IMR-90 (cell line): ENCODE measurements at regions not wholly inside any gene's neighbourhood (a gene's known extent, or its start where the extent isn't known, plus 50 kb on each side); places are given as distances from the start of the nearest gene placed in this dataset.

ENCODE experiments used
- ATAC-seq: fragments of 200-7000 bp; cut with Tn5 transposase; 2 replicates; pipeline ENCODE4 v1.9.1; 2020; ENCODE audit warnings: low read depth, mild to moderate bottlenecking, moderate library complexity
- BruUV-seq: library from RNA; stranded (reverse); fragments of 400-500 nt; replicated peaks from 2 replicates; lab custom pipeline; 2021; lab: Mats Ljungman, UMichigan
- CTCF ChIA-PET: fragments of 300-600 bp; formaldehyde crosslinking; extraction: SDS; loops from one replicate; lab custom pipeline; 2021; ENCODE audit warnings: antibody characterized with exemption; lab: Yijun Ruan, JAX
- POLR2A ChIA-PET: fragments of 300-600 bp; sonication (Branson Sonifier 250); formaldehyde crosslinking; loops from one replicate; lab custom pipeline; 2022; ENCODE audit warnings: antibody characterized with exemption; ENCODE audit not compliant: unreplicated experiment; lab: Charles Lee
- DNase-seq: peaks from one replicate; pipeline ENCODE4 v3.0.0; 2013
- H2AFZ ChIP-seq: replicated peaks from 2 replicates; pipeline ENCODE3; 2013; ENCODE audit warnings: low read length, mild to moderate bottlenecking; ENCODE audit not compliant: poor library complexity
- H2AK5ac ChIP-seq: 2 replicates; pipeline ENCODE4 v1.6.1; 2013; ENCODE audit warnings: low read depth, low read length, inconsistent platforms
- H2AK9ac ChIP-seq: replicated peaks from 2 replicates; pipeline ENCODE3; 2013; ENCODE audit warnings: mild to moderate bottlenecking, low read depth, low read length, moderate library complexity; ENCODE audit not compliant: poor library complexity
- H2BK120ac ChIP-seq: 2 replicates; pipeline ENCODE4 v1.6.1; 2013; ENCODE audit warnings: low read depth, low read length, inconsistent platforms
- H2BK15ac ChIP-seq: 3 replicates; pipeline ENCODE4 v1.6.1; 2013; ENCODE audit warnings: low read depth, low read length, inconsistent platforms
- H2BK20ac ChIP-seq: 2 replicates; pipeline ENCODE4 v1.6.1; 2013; ENCODE audit warnings: low read depth, mild to moderate bottlenecking, inconsistent platforms, low read length, moderate library complexity
- H2BK5ac ChIP-seq: 2 replicates; pipeline ENCODE4 v1.6.1; 2013; ENCODE audit warnings: mild to moderate bottlenecking, low read depth, low read length, inconsistent platforms; ENCODE audit not compliant: poor library complexity, severe bottlenecking
- H3K14ac ChIP-seq: replicated peaks from 2 replicates; pipeline ENCODE4 v1.6.1; 2013; ENCODE audit warnings: low read depth, low read length, inconsistent platforms
- H3K18ac ChIP-seq: 2 replicates; pipeline ENCODE4 v1.6.1; 2013; ENCODE audit warnings: low read depth, low read length, control low read depth
- H3K23ac ChIP-seq: 2 replicates; pipeline ENCODE4 v1.6.1; 2013; ENCODE audit warnings: low read depth, low read length, inconsistent platforms
- H3K27ac ChIP-seq: 2 replicates; pipeline ENCODE4 v1.5.1; 2013; ENCODE audit warnings: mild to moderate bottlenecking, control low read depth, low read length; ENCODE audit not compliant: insufficient read depth
- H3K27me3 ChIP-seq: 2 replicates; pipeline ENCODE4 v1.6.1; 2013; ENCODE audit warnings: low read length; ENCODE audit not compliant: control insufficient read depth, insufficient read depth
- H3K36me3 ChIP-seq: 2 replicates; pipeline ENCODE4 v1.6.1; 2013; ENCODE audit warnings: low read length, mixed read lengths; ENCODE audit not compliant: control insufficient read depth, insufficient read depth
- H3K4ac ChIP-seq: 2 replicates; pipeline ENCODE4 v1.6.1; 2013; ENCODE audit warnings: low read depth, low read length, inconsistent platforms
- H3K4me1 ChIP-seq: 2 replicates; pipeline ENCODE4 v1.6.1; 2013; ENCODE audit warnings: low read length, mixed read lengths; ENCODE audit not compliant: control insufficient read depth, insufficient read depth
- H3K4me2 ChIP-seq: 2 replicates; pipeline ENCODE4 v1.6.1; 2013; ENCODE audit warnings: low read depth, mild to moderate bottlenecking, control low read depth, low read length, moderate library complexity
- H3K4me3 ChIP-seq: 2 replicates; pipeline ENCODE4 v1.5.1; 2013; ENCODE audit warnings: low read depth, mild to moderate bottlenecking, control low read depth, low read length, moderate library complexity; ENCODE audit not compliant: insufficient read depth
- H3K56ac ChIP-seq: 2 replicates; pipeline ENCODE4 v1.6.1; 2013; ENCODE audit warnings: low read length, inconsistent platforms; ENCODE audit not compliant: insufficient read depth; ENCODE audit errors: extremely low read depth
- H3K79me1 ChIP-seq, 2 experiments: 2 replicates each; pipeline ENCODE4 v1.6.1; 2013; ENCODE audit warnings: low read length in 2 of 2, inconsistent platforms in 1 of 2, low read depth in 1 of 2
- H3K9ac ChIP-seq: 2 replicates; pipeline ENCODE4 v1.6.1; 2013; ENCODE audit warnings: low read depth, low read length, control low read depth
- H3K9me1 ChIP-seq: 2 replicates; pipeline ENCODE4 v1.6.1; 2013; ENCODE audit warnings: low read length, inconsistent platforms; ENCODE audit not compliant: insufficient read depth
- H3K9me3 ChIP-seq: 2 replicates; pipeline ENCODE4 v1.6.1; 2013; ENCODE audit warnings: low read length; ENCODE audit not compliant: control insufficient read depth, insufficient read depth
- H4K20me1 ChIP-seq: 2 replicates; pipeline ENCODE4 v1.6.1; 2013; ENCODE audit warnings: low read length, inconsistent platforms; ENCODE audit not compliant: insufficient read depth
- H4K5ac ChIP-seq: 2 replicates; pipeline ENCODE4 v1.6.1; 2013; ENCODE audit warnings: mild to moderate bottlenecking, low read depth, low read length, control low read depth
- H4K8ac ChIP-seq, 2 experiments: 2 replicates each; pipeline ENCODE4 v1.6.1; 2013; ENCODE audit warnings: low read depth in 2 of 2, low read length in 2 of 2, control low read depth in 1 of 2, inconsistent platforms in 1 of 2
- H4K91ac ChIP-seq: 2 replicates; pipeline ENCODE4 v1.6.1; 2013; ENCODE audit warnings: low read depth, low read length, inconsistent platforms; ENCODE audit not compliant: insufficient read depth
- BHLHE40 ChIP-seq: fragments of 150-350 bp; IDR thresholded peaks from 2 replicates; pipeline ENCODE4 v1.6.1; 2016; ENCODE audit warnings: mild to moderate bottlenecking, low read depth, low read length
- CEBPB ChIP-seq: IDR thresholded peaks from 2 replicates; pipeline ENCODE4 v1.6.1; 2012; ENCODE audit warnings: low read depth, low read length, improper control_type of control experiment
- CHD1 ChIP-seq: IDR thresholded peaks from 2 replicates; pipeline ENCODE4 v1.6.1; 2012; ENCODE audit warnings: low read depth, low read length, improper control_type of control experiment
- FOS ChIP-seq: fragments of 150-350 bp; IDR thresholded peaks from 2 replicates; pipeline ENCODE4 v1.6.1; 2016; ENCODE audit warnings: low read depth, low read length
- MAFK ChIP-seq: IDR thresholded peaks from 2 replicates; pipeline ENCODE4 v1.6.1; 2012; ENCODE audit warnings: low read depth, low read length, improper control_type of control experiment
- MAZ ChIP-seq: IDR thresholded peaks from 2 replicates; pipeline ENCODE4 v1.6.1; 2012; ENCODE audit warnings: low read depth, mild to moderate bottlenecking, low read length, improper control_type of control experiment, moderate library complexity, borderline replicate concordance
- MXI1 ChIP-seq: IDR thresholded peaks from 2 replicates; pipeline ENCODE4 v1.6.1; 2012; ENCODE audit warnings: low read depth, mild to moderate bottlenecking, low read length, moderate library complexity, borderline replicate concordance
- NFE2L2 ChIP-seq: fragments of 150-350 bp; IDR thresholded peaks from 2 replicates; pipeline ENCODE4 v1.6.1; 2016; ENCODE audit warnings: low read depth, mild to moderate bottlenecking, low read length
- RAD21 ChIP-seq: IDR thresholded peaks from 2 replicates; pipeline ENCODE4 v1.6.1; 2012; ENCODE audit warnings: low read length, improper control_type of control experiment
- RCOR1 ChIP-seq: IDR thresholded peaks from 2 replicates; pipeline ENCODE4 v1.6.1; 2012; ENCODE audit warnings: mild to moderate bottlenecking, low read length, improper control_type of control experiment; ENCODE audit not compliant: insufficient replicate concordance
- RFX5 ChIP-seq: IDR thresholded peaks from 2 replicates; pipeline ENCODE4 v1.8.0; 2012; ENCODE audit warnings: low read depth, mild to moderate bottlenecking, low read length, moderate library complexity
- WGBS, 2 experiments: methylation state at CpG; one replicate each; pipeline versions ENCODE4 v1.1.5 to v1.1.7; 2013; ENCODE audit warnings: missing lambda C conversion rate in 2 of 2; ENCODE audit not compliant: insufficient read length in 1 of 2; ENCODE audit errors: extremely low coverage in 2 of 2; 5-methylcytosine and 5-hydroxymethylcytosine counted together
- dilution Hi-C: fragments of 300-500 bp; cut with HindIII; formaldehyde crosslinking; loops from one replicate; pipeline ENCODE4 v1.14.3; 2018; ENCODE audit warnings: low sequenced_read_pairs; ENCODE audit not compliant: unreplicated experiment
- in situ Hi-C: fragments of 300-500 bp; cut with MboI; formaldehyde crosslinking; loops from 3 replicates; pipeline ENCODE4 v1.14.3; 2019; ENCODE audit warnings: low sequenced_read_pairs, inconsistent platforms, mixed read lengths
- intact Hi-C: fragments of 100-400 bp; cut with micrococcal nuclease; formaldehyde crosslinking; loops from 2 replicates; pipeline ENCODE4 v1.10.0; 2022
- TF ChIP-seq, protein P1 (sequence below): conservative IDR thresholded peaks from 2 replicates; pipeline ENCODE4 v1.5.1; 2012; ENCODE audit warnings: mild to moderate bottlenecking, low read depth, low read length, improper control_type of control experiment
- TF ChIP-seq, protein P2 (sequence below): fragments of 150-350 bp; IDR thresholded peaks from 2 replicates; pipeline ENCODE4 v1.6.1; 2017; ENCODE audit warnings: mild to moderate bottlenecking, antibody characterized with exemption, low read length, low read depth

GRCh38 chr10:131812736-131813604 is 87.8 kb upstream of the PPP2R2D start:
- TF ChIP-seq, protein P1, sequence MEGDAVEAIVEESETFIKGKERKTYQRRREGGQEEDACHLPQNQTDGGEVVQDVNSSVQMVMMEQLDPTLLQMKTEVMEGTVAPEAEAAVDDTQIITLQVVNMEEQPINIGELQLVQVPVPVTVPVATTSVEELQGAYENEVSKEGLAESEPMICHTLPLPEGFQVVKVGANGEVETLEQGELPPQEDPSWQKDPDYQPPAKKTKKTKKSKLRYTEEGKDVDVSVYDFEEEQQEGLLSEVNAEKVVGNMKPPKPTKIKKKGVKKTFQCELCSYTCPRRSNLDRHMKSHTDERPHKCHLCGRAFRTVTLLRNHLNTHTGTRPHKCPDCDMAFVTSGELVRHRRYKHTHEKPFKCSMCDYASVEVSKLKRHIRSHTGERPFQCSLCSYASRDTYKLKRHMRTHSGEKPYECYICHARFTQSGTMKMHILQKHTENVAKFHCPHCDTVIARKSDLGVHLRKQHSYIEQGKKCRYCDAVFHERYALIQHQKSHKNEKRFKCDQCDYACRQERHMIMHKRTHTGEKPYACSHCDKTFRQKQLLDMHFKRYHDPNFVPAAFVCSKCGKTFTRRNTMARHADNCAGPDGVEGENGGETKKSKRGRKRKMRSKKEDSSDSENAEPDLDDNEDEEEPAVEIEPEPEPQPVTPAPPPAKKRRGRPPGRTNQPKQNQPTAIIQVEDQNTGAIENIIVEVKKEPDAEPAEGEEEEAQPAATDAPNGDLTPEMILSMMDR: no peak
- TF ChIP-seq, protein P2, sequence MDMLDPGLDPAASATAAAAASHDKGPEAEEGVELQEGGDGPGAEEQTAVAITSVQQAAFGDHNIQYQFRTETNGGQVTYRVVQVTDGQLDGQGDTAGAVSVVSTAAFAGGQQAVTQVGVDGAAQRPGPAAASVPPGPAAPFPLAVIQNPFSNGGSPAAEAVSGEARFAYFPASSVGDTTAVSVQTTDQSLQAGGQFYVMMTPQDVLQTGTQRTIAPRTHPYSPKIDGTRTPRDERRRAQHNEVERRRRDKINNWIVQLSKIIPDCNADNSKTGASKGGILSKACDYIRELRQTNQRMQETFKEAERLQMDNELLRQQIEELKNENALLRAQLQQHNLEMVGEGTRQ: no peak
- no peak for TF ChIP-seq RCOR1
- no peak for TF ChIP-seq FOS
- no peak for TF ChIP-seq RFX5
- TF ChIP-seq MAFK: no peak
- no peak for TF ChIP-seq MXI1
- no peak for TF ChIP-seq BHLHE40
- TF ChIP-seq NFE2L2: no peak
- no peak for TF ChIP-seq RAD21
- TF ChIP-seq CHD1: no peak
- TF ChIP-seq CEBPB: no peak
- no peak for TF ChIP-seq MAZ
- no peaks in the 10 kb centered on the region for H4K20me1 ChIP-seq
- no peak overlapping the region for H2BK5ac ChIP-seq
- H4K8ac ChIP-seq: no peak overlapping the region
- H2BK20ac ChIP-seq: no peak overlapping the region
- in situ Hi-C loops (no loop called here), intact Hi-C loops (no loop called here), dilution Hi-C loops (no loop called here)
- 45% methylated on average over 5 of the region's 24 CpGs; no CpG with 5 or more reads in 1 of the 2 experiments for WGBS, 2 experiments
- H2AK9ac ChIP-seq: no peak overlapping the region
- no peak overlapping the region for H3K9ac ChIP-seq
- no peak overlapping the region for H4K91ac ChIP-seq
- CTCF ChIA-PET: no interaction called here
- H3K79me1 ChIP-seq: no peaks in the 10 kb centered on the region
- H3K56ac ChIP-seq: no peak overlapping the region
- no peak overlapping the region for H3K4me2 ChIP-seq
- H2AFZ ChIP-seq: no peak overlapping the region
- ATAC-seq (no peak), DNase-seq (no peak)
- no TSS peak for BruUV-seq
- no peak overlapping the region for H2BK15ac ChIP-seq
- H3K23ac ChIP-seq: no peak overlapping the region
- H3K4me1 ChIP-seq: no peaks in the 10 kb centered on the region
- no peak overlapping the region for H2AK5ac ChIP-seq
- POLR2A ChIA-PET: no interaction called here
- H3K4me3 ChIP-seq: no peak overlapping the region
- H3K27me3 ChIP-seq: no peaks in the 10 kb centered on the region
- no peak overlapping the region for H3K4ac ChIP-seq
- no peak overlapping the region for H3K18ac ChIP-seq
- no peaks in the 10 kb centered on the region for H3K36me3 ChIP-seq
- H4K5ac ChIP-seq: no peak overlapping the region
- no peak overlapping the region for H2BK120ac ChIP-seq
- H3K9me1 ChIP-seq: no peaks in the 10 kb centered on the region
- H3K27ac ChIP-seq: no peak overlapping the region
- peaks cover 45% of the 10 kb centered on the region for H3K9me3 ChIP-seq
- H3K14ac ChIP-seq: no peak overlapping the region
